SK-N-SH (cell line): ENCODE measurements at regions not wholly inside any gene's neighbourhood (a gene's known extent, or its start where the extent isn't known, plus 50 kb on each side); places are given as distances from the start of the nearest gene placed in this dataset.

Experiments used
- CTCF ChIA-PET: fragments of 300-600, 350-600 bp; formaldehyde crosslinking; extraction: SDS; loops from one replicate; lab custom pipeline; 2021; lab: Yijun Ruan, JAX
- POLR2A ChIA-PET: fragments of 350-600 bp; sonication (Branson Sonifier 250); formaldehyde crosslinking; extraction: SDS; loops from one replicate; lab custom pipeline; 2020; ENCODE audit warnings: antibody characterized with exemption, inconsistent platforms; lab: Yijun Ruan, JAX
- DNase-seq: peaks from one replicate; pipeline ENCODE4 v3.0.0; 2012
- H2AFZ ChIP-seq: fragments of 200-600 bp; sonication (generic); 2 replicates; pipeline ENCODE4 v1.8.1; 2016; ENCODE audit warnings: antibody characterized with exemption, mild to moderate bottlenecking, low read depth
- H3F3A ChIP-seq: fragments of 200-600 bp; sonication (generic); replicated peaks from 2 replicates; pipeline ENCODE3; 2016; ENCODE audit warnings: antibody characterized with exemption, mild to moderate bottlenecking; ENCODE audit not compliant: insufficient read depth
- H3K27ac ChIP-seq, 2 experiments: fragments of 200-500 bp in 1 of 2; fragments of 200-600 bp in 1 of 2; sonication (Bioruptor generic) in 1 of 2; sonication (generic), shearing (Covaris generic) in 1 of 2; 2 replicates each; pipeline versions ENCODE4 v1.5.1 to v1.6.1; 2014 to 2016; ENCODE audit warnings: low read depth in 2 of 2, inconsistent platforms in 1 of 2, low read length in 1 of 2, mild to moderate bottlenecking in 1 of 2, mixed read lengths in 1 of 2
- H3K27me3 ChIP-seq: fragments of 200-600 bp; sonication (generic), shearing (Covaris generic); 2 replicates; pipeline ENCODE4 v1.6.1; 2016; ENCODE audit warnings: mixed run types; ENCODE audit not compliant: insufficient read depth
- H3K36me3 ChIP-seq, 2 experiments: fragments of 200-500 bp in 1 of 2; fragments of 200-600 bp in 1 of 2; sonication (Bioruptor generic) in 1 of 2; sonication (generic) in 1 of 2; replicated peaks in 1 of 2; 2 replicates each; pipeline versions ENCODE3 to v1.5.1; 2014 to 2016; ENCODE audit warnings: low read length in 1 of 2, mild to moderate bottlenecking in 1 of 2; ENCODE audit not compliant: insufficient read depth in 2 of 2, control insufficient read depth in 1 of 2
- H3K4me1 ChIP-seq, 2 experiments: fragments of 200-500 bp in 1 of 2; fragments of 200-600 bp in 1 of 2; sonication (Bioruptor generic) in 1 of 2; sonication (generic), shearing (Covaris generic) in 1 of 2; 2 replicates each; pipeline versions ENCODE4 v1.5.1 to v1.6.1; 2014 to 2016; ENCODE audit warnings: low read depth in 1 of 2, low read length in 1 of 2, mixed run types in 1 of 2; ENCODE audit not compliant: insufficient read depth in 2 of 2, control insufficient read depth in 1 of 2
- H3K4me2 ChIP-seq: fragments of 200-600 bp; sonication (generic), shearing (Covaris generic); 2 replicates; pipeline ENCODE4 v1.6.1; 2017; ENCODE audit warnings: mixed run types
- H3K4me3 ChIP-seq, 2 experiments: fragments of 200-500 bp in 1 of 2; fragments of 200-600 bp in 1 of 2; sonication (Bioruptor generic) in 1 of 2; sonication (generic), shearing (Covaris generic) in 1 of 2; 2 replicates each; pipeline versions ENCODE4 v1.5.1 to v1.8.1; 2014 to 2016; ENCODE audit warnings: low read depth in 2 of 2, inconsistent platforms in 1 of 2, low read length in 1 of 2, mild to moderate bottlenecking in 1 of 2, mixed read lengths in 1 of 2, moderate library complexity in 1 of 2
- H3K79me2 ChIP-seq: fragments of 200-600 bp; sonication (generic); 2 replicates; pipeline ENCODE4 v1.8.1; 2017; ENCODE audit warnings: mild to moderate bottlenecking; ENCODE audit not compliant: insufficient read depth
- H3K9ac ChIP-seq: fragments of 200-600 bp; sonication (generic); 2 replicates; pipeline ENCODE4 v1.6.1; 2017; ENCODE audit warnings: mixed run types
- H3K9me2 ChIP-seq: fragments of 200-600 bp; sonication (generic); 2 replicates; pipeline ENCODE4 v1.6.1; 2017; ENCODE audit warnings: mixed run types
- H3K9me3 ChIP-seq: fragments of 200-600 bp; sonication (generic); 2 replicates; pipeline ENCODE4 v1.6.1; 2017; ENCODE audit warnings: mixed run types, mild to moderate bottlenecking, moderate library complexity
- H4K20me1 ChIP-seq: fragments of 200-600 bp; sonication (generic); 2 replicates; pipeline ENCODE4 v1.6.1; 2017; ENCODE audit warnings: mild to moderate bottlenecking, mixed run types; ENCODE audit not compliant: insufficient read depth
- CHD2 ChIP-seq: fragments of 150-350 bp; IDR thresholded peaks from 2 replicates; pipeline ENCODE4 v1.6.1; 2018; ENCODE audit warnings: low read length; ENCODE audit not compliant: partially characterized antibody
- ELF1 ChIP-seq: IDR thresholded peaks from 2 replicates; pipeline ENCODE4 v1.4.0; 2012
- EZH2phosphoT487 ChIP-seq: fragments of 200-600 bp; sonication (generic); IDR thresholded peaks from 2 replicates; pipeline ENCODE4 v1.6.1; 2017; ENCODE audit warnings: low read depth, mixed run types, mild to moderate bottlenecking, antibody characterized with exemption, moderate library complexity, borderline replicate concordance
- FOSL2 ChIP-seq: IDR thresholded peaks from 2 replicates; pipeline ENCODE4 v1.4.0; 2012; ENCODE audit warnings: low read depth, mild to moderate bottlenecking, moderate library complexity, borderline replicate concordance
- FOXM1 ChIP-seq: IDR thresholded peaks from 2 replicates; pipeline ENCODE4 v1.4.0; 2012; ENCODE audit warnings: low read depth, mild to moderate bottlenecking
- IRF3 ChIP-seq: fragments of 150-350 bp; IDR thresholded peaks from 2 replicates; pipeline ENCODE4 v1.6.1; 2016; ENCODE audit warnings: mild to moderate bottlenecking, low read depth, low read length
- MEF2A ChIP-seq: IDR thresholded peaks from 2 replicates; pipeline ENCODE4 v1.4.0; 2012; ENCODE audit warnings: low read depth, borderline replicate concordance
- MXI1 ChIP-seq: IDR thresholded peaks from 2 replicates; pipeline ENCODE4 v1.6.1; 2012; ENCODE audit warnings: mild to moderate bottlenecking, low read depth, low read length, improper control_type of control experiment
- NFIC ChIP-seq: IDR thresholded peaks from 2 replicates; pipeline ENCODE4 v1.4.0; 2012; ENCODE audit warnings: borderline replicate concordance
- NRF1 ChIP-seq: IDR thresholded peaks from 2 replicates; pipeline ENCODE4 v1.6.1; 2012; ENCODE audit warnings: low read depth, mild to moderate bottlenecking, low read length
- POLR2AphosphoS5 ChIP-seq: IDR thresholded peaks from 2 replicates; pipeline ENCODE4 v1.6.1; 2012; ENCODE audit warnings: low read depth, low read length
- RAD21 ChIP-seq: IDR thresholded peaks from 2 replicates; pipeline ENCODE4 v1.6.1; 2012; ENCODE audit warnings: mild to moderate bottlenecking, low read length
- SIN3A ChIP-seq: IDR thresholded peaks from 2 replicates; pipeline ENCODE4 v1.6.1; 2012; ENCODE audit warnings: low read depth, mild to moderate bottlenecking, low read length, moderate library complexity, borderline replicate concordance
- TCF12 ChIP-seq: IDR thresholded peaks from 2 replicates; pipeline ENCODE4 v1.4.0; 2012
- USF1 ChIP-seq: IDR thresholded peaks from 2 replicates; pipeline ENCODE4 v1.4.0; 2012; ENCODE audit warnings: low read depth, borderline replicate concordance
- WGBS: methylation state at CpG from one replicate; pipeline ENCODE4 v1.1.6; 2017; ENCODE audit warnings: low lambda C conversion rate; 5-methylcytosine and 5-hydroxymethylcytosine counted together
- TF ChIP-seq, protein P1 (sequence below): IDR thresholded peaks from 2 replicates; pipeline ENCODE4; 2012
- TF ChIP-seq, protein P2 (sequence below): IDR thresholded peaks from 2 replicates; pipeline ENCODE4 v1.6.1; 2012; ENCODE audit warnings: mild to moderate bottlenecking, low read depth, low read length, moderate library complexity
- TF ChIP-seq, protein P3 (sequence below): fragments of 200-600 bp; sonication (generic); IDR thresholded peaks from 2 replicates; pipeline ENCODE4 v1.6.1; 2017; ENCODE audit warnings: antibody characterized with exemption, mild to moderate bottlenecking, moderate library complexity

DNA sequence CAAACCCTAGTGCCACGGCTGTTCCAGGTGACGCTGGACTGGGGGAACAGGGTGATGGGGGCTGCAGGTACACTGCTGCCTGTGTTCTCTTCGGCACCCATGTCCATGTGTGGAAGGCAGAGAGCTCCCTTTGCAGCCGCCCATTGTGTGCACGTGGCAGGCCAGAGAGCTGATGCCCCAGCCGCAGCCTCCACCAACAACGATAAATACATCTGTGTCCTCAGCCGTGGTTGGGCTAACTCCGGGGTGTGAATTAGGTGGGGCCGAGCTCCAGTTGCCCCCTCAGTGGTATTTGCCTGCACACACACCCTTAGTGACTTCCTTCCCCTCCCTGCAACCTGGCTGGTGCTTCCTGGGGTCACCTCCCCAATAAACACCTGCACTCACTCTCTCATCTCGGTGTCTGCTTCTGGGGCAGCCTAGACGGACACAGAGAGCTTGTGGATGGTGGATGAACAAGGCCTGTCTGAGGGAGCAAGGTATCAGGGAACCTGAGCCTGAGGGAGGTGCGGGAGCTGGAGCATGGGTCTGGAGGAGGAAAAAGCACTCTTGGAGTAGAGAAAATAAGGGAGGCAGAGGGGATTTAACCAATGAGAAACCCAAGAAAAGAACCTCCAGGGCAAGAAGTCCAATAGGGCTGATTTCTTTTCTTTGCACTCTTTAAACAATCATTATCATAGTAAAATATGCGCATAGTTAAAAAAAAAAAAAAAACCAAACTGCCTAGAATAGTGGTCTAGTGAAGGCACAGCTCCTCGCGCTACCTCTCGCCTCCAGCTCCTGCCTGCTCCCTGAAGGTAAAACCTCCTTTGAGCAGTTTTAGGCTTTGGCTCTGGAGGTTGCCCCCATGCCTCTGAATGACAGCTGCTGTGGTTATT is 112.6 kb downstream of the ZNF664 start:
- no peak overlapping the region for H3K9ac ChIP-seq
- ChIA-PET CTCF (interaction anchor here (1.0 kb wide), 1 partner anchor 18 kb away, joined by 3 read pairs; no protein-coding TSS in a partner anchor), POLR2A (no interaction called here)
- no peak for DNase-seq
- H3K9me2 ChIP-seq, result no peaks in the 10 kb centered on the region
- WGBS, result 72% methylated on average over 11 of the region's 17 CpGs
- H3K36me3 ChIP-seq, result no peaks in the 10 kb centered on the region
- no peak overlapping the region for H3K4me2 ChIP-seq
- no peak overlapping the region for H3K27ac ChIP-seq
- no peaks in the 10 kb centered on the region for H3K27me3 ChIP-seq
- H3K9me3 ChIP-seq, result no peaks in the 10 kb centered on the region
- no peaks in the 10 kb centered on the region for H3F3A ChIP-seq
- H3K79me2 ChIP-seq, result no peaks in the 10 kb centered on the region
- TF ChIP-seq IRF3, result no peak
- TF ChIP-seq EZH2phosphoT487, result no peak
- TF ChIP-seq NRF1, result no peak
- TF ChIP-seq USF1, result no peak
- no peak for TF ChIP-seq NFIC
- TF ChIP-seq MXI1, result no peak
- TF ChIP-seq, protein P1, sequence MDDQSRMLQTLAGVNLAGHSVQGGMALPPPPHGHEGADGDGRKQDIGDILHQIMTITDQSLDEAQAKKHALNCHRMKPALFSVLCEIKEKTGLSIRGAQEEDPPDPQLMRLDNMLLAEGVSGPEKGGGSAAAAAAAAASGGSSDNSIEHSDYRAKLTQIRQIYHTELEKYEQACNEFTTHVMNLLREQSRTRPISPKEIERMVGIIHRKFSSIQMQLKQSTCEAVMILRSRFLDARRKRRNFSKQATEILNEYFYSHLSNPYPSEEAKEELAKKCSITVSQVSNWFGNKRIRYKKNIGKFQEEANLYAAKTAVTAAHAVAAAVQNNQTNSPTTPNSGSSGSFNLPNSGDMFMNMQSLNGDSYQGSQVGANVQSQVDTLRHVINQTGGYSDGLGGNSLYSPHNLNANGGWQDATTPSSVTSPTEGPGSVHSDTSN, result no peak
- TF ChIP-seq SIN3A, result no peak
- H2AFZ ChIP-seq, result no peak overlapping the region
- H3K4me3 ChIP-seq, result no peak overlapping the region
- peaks cover 0 to 16% of the 10 kb centered on the region in 2 experiments; a peak in 1 of 4 replicates for H3K4me1 ChIP-seq
- no peaks in the 10 kb centered on the region for H4K20me1 ChIP-seq

DNA sequence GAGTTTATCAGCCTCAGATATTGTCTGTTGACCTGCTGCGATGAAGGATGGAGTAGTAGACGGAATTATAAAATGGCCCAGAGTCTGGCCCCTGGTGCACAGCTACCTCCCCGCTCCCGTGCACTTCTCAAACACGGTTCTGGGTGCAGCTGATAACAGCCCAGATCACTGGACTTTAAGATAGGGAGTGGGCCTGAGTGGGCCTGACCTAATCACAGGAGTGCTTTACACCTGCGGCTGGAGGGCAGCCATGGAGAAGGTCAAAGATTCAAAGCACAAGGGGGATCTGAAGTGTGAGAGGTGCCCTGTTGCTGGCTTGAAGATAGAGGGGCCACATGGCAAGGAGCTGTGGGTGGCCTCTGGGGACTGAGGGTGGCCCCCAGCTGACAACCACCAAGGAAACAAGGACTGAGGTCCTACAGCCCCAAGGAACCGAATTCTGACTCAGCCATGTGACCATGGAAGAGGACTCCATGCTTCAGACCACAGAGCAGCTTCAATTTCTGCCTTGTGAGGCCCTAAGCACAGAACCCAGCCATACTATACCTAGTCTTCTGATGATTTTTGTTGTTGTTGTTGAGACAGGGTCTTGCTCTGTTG is 113.4 kb downstream of the ZNF664 start:
- 73% methylated on average over 7 of the region's 7 CpGs for WGBS
- H3K27me3 ChIP-seq, result no peaks in the 10 kb centered on the region
- no peak overlapping the region for H3K4me2 ChIP-seq
- no peak overlapping the region for H3K9ac ChIP-seq
- H4K20me1 ChIP-seq, result no peaks in the 10 kb centered on the region
- H3K36me3 ChIP-seq, result no peaks in the 10 kb centered on the region
- ChIA-PET CTCF (interaction anchor here (2.0 kb wide), 1 partner anchor 54 kb away, joined by 6 read pairs; no protein-coding TSS in a partner anchor), POLR2A (no interaction called here)
- no peak overlapping the region for H3K4me3 ChIP-seq
- H3K9me3 ChIP-seq, result no peaks in the 10 kb centered on the region
- no peak overlapping the region for H2AFZ ChIP-seq
- no peaks in the 10 kb centered on the region for H3K9me2 ChIP-seq
- peaks cover 0 to 16% of the 10 kb centered on the region in 2 experiments; a peak in 1 of 4 replicates for H3K4me1 ChIP-seq
- H3K79me2 ChIP-seq, result no peaks in the 10 kb centered on the region
- H3K27ac ChIP-seq, result no peak overlapping the region
- no peaks in the 10 kb centered on the region for H3F3A ChIP-seq
- no peak for DNase-seq
- TF ChIP-seq MEF2A (no peak), ELF1 (no peak), POLR2AphosphoS5 (no peak), TCF12 (no peak), CHD2 (no peak), EZH2phosphoT487 (no peak), RAD21 (no peak), FOXM1 (no peak), FOSL2 (no peak)
- TF ChIP-seq, protein P2, sequence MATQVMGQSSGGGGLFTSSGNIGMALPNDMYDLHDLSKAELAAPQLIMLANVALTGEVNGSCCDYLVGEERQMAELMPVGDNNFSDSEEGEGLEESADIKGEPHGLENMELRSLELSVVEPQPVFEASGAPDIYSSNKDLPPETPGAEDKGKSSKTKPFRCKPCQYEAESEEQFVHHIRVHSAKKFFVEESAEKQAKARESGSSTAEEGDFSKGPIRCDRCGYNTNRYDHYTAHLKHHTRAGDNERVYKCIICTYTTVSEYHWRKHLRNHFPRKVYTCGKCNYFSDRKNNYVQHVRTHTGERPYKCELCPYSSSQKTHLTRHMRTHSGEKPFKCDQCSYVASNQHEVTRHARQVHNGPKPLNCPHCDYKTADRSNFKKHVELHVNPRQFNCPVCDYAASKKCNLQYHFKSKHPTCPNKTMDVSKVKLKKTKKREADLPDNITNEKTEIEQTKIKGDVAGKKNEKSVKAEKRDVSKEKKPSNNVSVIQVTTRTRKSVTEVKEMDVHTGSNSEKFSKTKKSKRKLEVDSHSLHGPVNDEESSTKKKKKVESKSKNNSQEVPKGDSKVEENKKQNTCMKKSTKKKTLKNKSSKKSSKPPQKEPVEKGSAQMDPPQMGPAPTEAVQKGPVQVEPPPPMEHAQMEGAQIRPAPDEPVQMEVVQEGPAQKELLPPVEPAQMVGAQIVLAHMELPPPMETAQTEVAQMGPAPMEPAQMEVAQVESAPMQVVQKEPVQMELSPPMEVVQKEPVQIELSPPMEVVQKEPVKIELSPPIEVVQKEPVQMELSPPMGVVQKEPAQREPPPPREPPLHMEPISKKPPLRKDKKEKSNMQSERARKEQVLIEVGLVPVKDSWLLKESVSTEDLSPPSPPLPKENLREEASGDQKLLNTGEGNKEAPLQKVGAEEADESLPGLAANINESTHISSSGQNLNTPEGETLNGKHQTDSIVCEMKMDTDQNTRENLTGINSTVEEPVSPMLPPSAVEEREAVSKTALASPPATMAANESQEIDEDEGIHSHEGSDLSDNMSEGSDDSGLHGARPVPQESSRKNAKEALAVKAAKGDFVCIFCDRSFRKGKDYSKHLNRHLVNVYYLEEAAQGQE, result no peak
- TF ChIP-seq, protein P3, sequence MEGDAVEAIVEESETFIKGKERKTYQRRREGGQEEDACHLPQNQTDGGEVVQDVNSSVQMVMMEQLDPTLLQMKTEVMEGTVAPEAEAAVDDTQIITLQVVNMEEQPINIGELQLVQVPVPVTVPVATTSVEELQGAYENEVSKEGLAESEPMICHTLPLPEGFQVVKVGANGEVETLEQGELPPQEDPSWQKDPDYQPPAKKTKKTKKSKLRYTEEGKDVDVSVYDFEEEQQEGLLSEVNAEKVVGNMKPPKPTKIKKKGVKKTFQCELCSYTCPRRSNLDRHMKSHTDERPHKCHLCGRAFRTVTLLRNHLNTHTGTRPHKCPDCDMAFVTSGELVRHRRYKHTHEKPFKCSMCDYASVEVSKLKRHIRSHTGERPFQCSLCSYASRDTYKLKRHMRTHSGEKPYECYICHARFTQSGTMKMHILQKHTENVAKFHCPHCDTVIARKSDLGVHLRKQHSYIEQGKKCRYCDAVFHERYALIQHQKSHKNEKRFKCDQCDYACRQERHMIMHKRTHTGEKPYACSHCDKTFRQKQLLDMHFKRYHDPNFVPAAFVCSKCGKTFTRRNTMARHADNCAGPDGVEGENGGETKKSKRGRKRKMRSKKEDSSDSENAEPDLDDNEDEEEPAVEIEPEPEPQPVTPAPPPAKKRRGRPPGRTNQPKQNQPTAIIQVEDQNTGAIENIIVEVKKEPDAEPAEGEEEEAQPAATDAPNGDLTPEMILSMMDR, result no peak
